ENCODE measurements at regions not wholly inside any gene's neighbourhood (a gene's known extent, or its start where the extent isn't known, plus 50 kb on each side); places are given as distances from the start of the nearest gene placed in this dataset.

DNA sequence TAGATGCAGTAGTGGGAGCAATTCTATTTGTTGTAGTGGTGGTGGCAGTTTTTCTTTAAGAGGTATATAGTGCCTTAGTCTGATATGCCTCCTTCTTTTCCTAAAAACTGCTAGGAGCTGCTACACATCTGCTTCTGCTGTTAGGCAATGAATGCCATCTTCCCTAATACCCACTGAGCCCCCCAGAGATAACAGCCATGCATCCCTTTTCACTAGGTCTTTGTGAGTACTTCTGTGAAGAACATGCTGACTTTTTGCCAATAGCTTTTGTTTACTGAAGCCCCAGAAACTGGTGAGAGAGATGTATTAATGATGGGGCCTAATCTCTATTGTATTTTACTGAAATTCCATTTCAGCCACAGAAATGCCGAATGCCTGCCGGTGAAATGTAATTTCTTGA, 92.6 kb upstream of the CHL1 start:
- Mint-ChIP-seq H3K27me3 (peaks cover 0 to 8% of the 10 kb centered on the region in 2 donors), H3K36me3 (no peaks in the 10 kb centered on the region), H3K9me3 (peaks cover 0 to 3% (median 0%) of the 10 kb centered on the region in 3 donors), H3K4me3 (no peak overlapping the region), H3K27ac (no peak overlapping the region), H3K4me1 (no peaks in the 10 kb centered on the region)
- H3K4me3 ChIP-seq (ENCODE audit: control insufficient read depth in 1 of 2, extremely low read depth in 1 of 2, low read length in 1 of 2) = no peak overlapping the region
- H3K27me3 ChIP-seq (replicated peaks in 1 of 2; ENCODE audit: control insufficient read depth in 2 of 2, extremely low read depth in 1 of 2, insufficient read depth in 2 of 2, low read length in 1 of 2) = no peaks in the 10 kb centered on the region
- no peaks in the 10 kb centered on the region for H3K4me1 ChIP-seq (ENCODE audit: control insufficient read depth in 1 of 2, extremely low read depth in 1 of 2, insufficient read depth in 2 of 2, low read length in 2 of 2)
- no CpG with 5 or more reads among the region's 2 CpGs for WGBS (ENCODE audit: insufficient coverage)
- ChIA-PET CTCF (no interaction called here), POLR2A (no interaction called here)
- H3K36me3 ChIP-seq (ENCODE audit: control insufficient read depth in 2 of 2, extremely low read depth in 1 of 2, insufficient read depth in 1 of 2, low read length in 1 of 2) = no peaks in the 10 kb centered on the region
- H3K9me3 ChIP-seq = no peaks in the 10 kb centered on the region
- ATAC-seq (replicated peaks in 1 of 4) (no peak), DNase-seq (no peak)
- H3K27ac ChIP-seq (ENCODE audit: low read length) = no peak overlapping the region

DNA sequence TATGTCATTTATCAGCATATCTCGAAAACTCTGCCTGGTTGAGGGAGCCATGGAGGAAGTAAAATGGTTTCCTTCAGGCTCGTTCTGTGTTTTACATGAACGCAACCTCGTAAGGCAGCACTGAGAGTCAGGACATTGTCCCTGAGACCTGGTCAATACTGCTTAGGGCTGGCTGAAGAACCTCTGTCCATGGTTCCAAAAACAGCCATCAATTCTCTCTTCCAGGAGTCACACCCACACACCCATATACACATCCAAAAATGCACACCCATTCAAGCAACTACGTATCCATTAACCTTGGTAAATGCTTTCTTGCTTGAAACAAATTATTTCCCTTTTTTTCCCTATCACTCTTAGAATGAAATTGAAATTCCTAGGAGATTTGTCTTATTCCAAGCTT, 91.0 kb upstream of the CHL1 start:
- no CpG with 5 or more reads among the region's 5 CpGs for WGBS (ENCODE audit: insufficient coverage)
- no peak for ATAC-seq (replicated peaks in 1 of 4)
- no peaks in the 10 kb centered on the region for H3K4me1 Mint-ChIP-seq

DNA sequence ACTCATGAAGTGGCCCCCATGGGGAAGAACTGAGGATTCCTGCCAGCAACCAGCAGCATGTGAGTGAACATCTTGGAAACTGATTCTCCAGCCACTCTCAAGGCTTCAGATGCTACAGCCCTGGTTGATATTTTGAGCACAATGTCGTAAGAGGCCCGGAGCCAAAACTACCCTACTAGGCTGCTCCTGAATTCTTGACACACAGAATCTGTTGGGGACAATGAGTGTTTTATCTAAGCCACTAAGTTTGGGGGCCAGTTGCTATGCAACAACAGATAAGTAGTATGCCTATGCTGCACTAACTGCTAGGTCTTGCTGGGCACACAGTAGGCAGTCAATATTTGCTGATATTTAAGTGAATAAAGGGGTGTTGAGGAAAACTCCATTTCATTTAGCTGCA, 89.9 kb upstream of the CHL1 start:
- DNase-seq = no peak
- Histone ChIP-seq H3K27me3 (replicated peaks in 1 of 2; ENCODE audit: control insufficient read depth in 2 of 2, extremely low read depth in 1 of 2, insufficient read depth in 2 of 2, low read length in 1 of 2) (no peaks in the 10 kb centered on the region), H3K4me1 (ENCODE audit: control insufficient read depth in 1 of 2, extremely low read depth in 1 of 2, insufficient read depth in 2 of 2, low read length in 2 of 2) (no peaks in the 10 kb centered on the region), H3K9me3 (no peaks in the 10 kb centered on the region), H3K36me3 (ENCODE audit: control insufficient read depth in 2 of 2, extremely low read depth in 1 of 2, insufficient read depth in 1 of 2, low read length in 1 of 2) (no peaks in the 10 kb centered on the region), H3K4me3 (ENCODE audit: control insufficient read depth in 1 of 2, extremely low read depth in 1 of 2, low read length in 1 of 2) (no peak overlapping the region), H3K27ac (ENCODE audit: low read length) (no peak overlapping the region)
- ATAC-seq (replicated peaks in 1 of 4) = no peak
- no peaks in the 10 kb centered on the region for H3K4me1 Mint-ChIP-seq
- H3K36me3 Mint-ChIP-seq = no peaks in the 10 kb centered on the region
- WGBS (ENCODE audit: insufficient coverage) = no CpG with 5 or more reads among the region's 2 CpGs
- POLR2A ChIA-PET = no interaction called here
- CTCF ChIA-PET = no interaction called here
- no peak overlapping the region for H3K27ac Mint-ChIP-seq
- H3K9me3 Mint-ChIP-seq = peaks cover 0 to 3% (median 0%) of the 10 kb centered on the region in 3 donors
- peaks cover 0 to under 1% of the 10 kb centered on the region in 2 donors for H3K27me3 Mint-ChIP-seq
- no peak overlapping the region for H3K4me3 Mint-ChIP-seq

More for the DNA sequence above, 91.0 kb upstream of the CHL1 start:
- H3K4me3 Mint-ChIP-seq = no peak overlapping the region
- Histone ChIP-seq H3K4me1 (ENCODE audit: control insufficient read depth in 1 of 2, extremely low read depth in 1 of 2, insufficient read depth in 2 of 2, low read length in 2 of 2) (no peaks in the 10 kb centered on the region), H3K27me3 (replicated peaks in 1 of 2; ENCODE audit: control insufficient read depth in 2 of 2, extremely low read depth in 1 of 2, insufficient read depth in 2 of 2, low read length in 1 of 2) (no peaks in the 10 kb centered on the region), H3K9me3 (no peaks in the 10 kb centered on the region), H3K4me3 (ENCODE audit: control insufficient read depth in 1 of 2, extremely low read depth in 1 of 2, low read length in 1 of 2) (no peak overlapping the region), H3K36me3 (ENCODE audit: control insufficient read depth in 2 of 2, extremely low read depth in 1 of 2, insufficient read depth in 1 of 2, low read length in 1 of 2) (no peaks in the 10 kb centered on the region), H3K27ac (ENCODE audit: low read length) (no peak overlapping the region)
- no peaks in the 10 kb centered on the region for H3K27me3 Mint-ChIP-seq
- DNase-seq = no peak
- no peak overlapping the region for H3K27ac Mint-ChIP-seq
- H3K9me3 Mint-ChIP-seq = peaks cover 0 to 3% (median 0%) of the 10 kb centered on the region in 3 donors
- H3K36me3 Mint-ChIP-seq = no peaks in the 10 kb centered on the region
- CTCF ChIA-PET = no interaction called here
- POLR2A ChIA-PET = no interaction called here

GRCh38 chr3:111143-112069, 85.2 kb upstream of the CHL1 start:
- H3K36me3 ChIP-seq (ENCODE audit: control insufficient read depth in 2 of 2, extremely low read depth in 1 of 2, insufficient read depth in 1 of 2, low read length in 1 of 2) = no peaks in the 10 kb centered on the region
- no peak for ATAC-seq (replicated peaks in 1 of 4)
- no peaks in the 10 kb centered on the region for H3K27me3 ChIP-seq (replicated peaks in 1 of 2; ENCODE audit: control insufficient read depth in 2 of 2, extremely low read depth in 1 of 2, insufficient read depth in 2 of 2, low read length in 1 of 2)
- Mint-ChIP-seq H3K27ac (no peak overlapping the region), H3K36me3 (no peaks in the 10 kb centered on the region), H3K4me1 (no peaks in the 10 kb centered on the region), H3K4me3 (no peak overlapping the region), H3K9me3 (no peaks in the 10 kb centered on the region), H3K27me3 (peaks cover 0 to 7% of the 10 kb centered on the region in 2 donors)
- H3K9me3 ChIP-seq = no peaks in the 10 kb centered on the region
- no peak overlapping the region for H3K4me3 ChIP-seq (ENCODE audit: control insufficient read depth in 1 of 2, extremely low read depth in 1 of 2, low read length in 1 of 2)
- no peaks in the 10 kb centered on the region for H3K4me1 ChIP-seq (ENCODE audit: control insufficient read depth in 1 of 2, extremely low read depth in 1 of 2, insufficient read depth in 2 of 2, low read length in 2 of 2)
- ChIA-PET POLR2A (no interaction called here), CTCF (no interaction called here)
- WGBS (ENCODE audit: insufficient coverage) = 86% methylated on average over 6 of the region's 8 CpGs
- no peak overlapping the region for H3K27ac ChIP-seq (ENCODE audit: low read length)
- DNase-seq = no peak

DNA sequence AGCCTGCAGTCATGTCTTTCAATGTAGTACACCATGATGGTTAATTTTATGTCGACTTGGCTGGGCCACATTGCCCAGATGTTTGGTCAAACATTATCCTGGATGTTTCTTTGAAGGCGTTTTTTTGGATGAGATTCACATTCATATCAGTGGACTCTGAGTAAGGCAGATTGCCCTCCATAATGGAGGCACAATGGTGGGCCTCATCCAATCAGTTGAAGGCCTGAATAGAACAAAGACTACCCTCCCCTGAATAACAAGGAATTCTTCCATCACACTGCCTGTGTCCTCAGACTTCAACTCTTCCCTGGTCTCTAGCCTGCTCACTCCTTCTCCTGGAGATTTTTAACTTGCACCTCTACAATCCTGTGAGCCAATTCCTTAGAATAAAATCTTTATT, 83.8 kb upstream of the CHL1 start:
- no peak for ATAC-seq (replicated peaks in 1 of 4)
- H3K4me3 ChIP-seq (ENCODE audit: control insufficient read depth in 1 of 2, extremely low read depth in 1 of 2, low read length in 1 of 2) = no peak overlapping the region
- H3K36me3 ChIP-seq (ENCODE audit: control insufficient read depth in 2 of 2, extremely low read depth in 1 of 2, insufficient read depth in 1 of 2, low read length in 1 of 2) = no peaks in the 10 kb centered on the region
- no peak for DNase-seq
- 34% methylated on average over 2 of the region's 2 CpGs for WGBS (ENCODE audit: insufficient coverage)
- Mint-ChIP-seq H3K27ac (no peak overlapping the region), H3K4me3 (no peak overlapping the region), H3K27me3 (peaks cover 0 to 7% of the 10 kb centered on the region in 2 donors), H3K4me1 (no peaks in the 10 kb centered on the region), H3K36me3 (no peaks in the 10 kb centered on the region), H3K9me3 (no peaks in the 10 kb centered on the region)
- POLR2A ChIA-PET = no interaction called here
- CTCF ChIA-PET = no interaction called here
- H3K27ac ChIP-seq (ENCODE audit: low read length) = no peak overlapping the region
- no peaks in the 10 kb centered on the region for H3K4me1 ChIP-seq (ENCODE audit: control insufficient read depth in 1 of 2, extremely low read depth in 1 of 2, insufficient read depth in 2 of 2, low read length in 2 of 2)
- H3K9me3 ChIP-seq = no peaks in the 10 kb centered on the region
- no peaks in the 10 kb centered on the region for H3K27me3 ChIP-seq (replicated peaks in 1 of 2; ENCODE audit: control insufficient read depth in 2 of 2, extremely low read depth in 1 of 2, insufficient read depth in 2 of 2, low read length in 1 of 2)

- no CpG with 5 or more reads among the region's 1 CpG for WGBS (ENCODE audit: insufficient coverage)
- H3K4me1 ChIP-seq (ENCODE audit: control insufficient read depth in 1 of 2, extremely low read depth in 1 of 2, insufficient read depth in 2 of 2, low read length in 2 of 2) = no peaks in the 10 kb centered on the region
These were observed 77.9 kb upstream of the CHL1 start for GRCh38 chr3:118666-119065.

More at GRCh38 chr3:118666-119065, 77.9 kb upstream of the CHL1 start:
- ChIA-PET CTCF (interaction anchor here in 1 of 2 donors (0.5 kb wide), 1 partner anchor 11 kb away, joined by 3 read pairs; no protein-coding TSS in a partner anchor), POLR2A (no interaction called here)
- no peak for DNase-seq
- Histone ChIP-seq H3K4me3 (ENCODE audit: control insufficient read depth in 1 of 2, extremely low read depth in 1 of 2, low read length in 1 of 2) (no peak overlapping the region), H3K27me3 (replicated peaks in 1 of 2; ENCODE audit: control insufficient read depth in 2 of 2, extremely low read depth in 1 of 2, insufficient read depth in 2 of 2, low read length in 1 of 2) (no peaks in the 10 kb centered on the region), H3K27ac (ENCODE audit: low read length) (no peak overlapping the region), H3K9me3 (no peaks in the 10 kb centered on the region), H3K36me3 (ENCODE audit: control insufficient read depth in 2 of 2, extremely low read depth in 1 of 2, insufficient read depth in 1 of 2, low read length in 1 of 2) (no peaks in the 10 kb centered on the region)
- Mint-ChIP-seq H3K27me3 (peaks cover 0 to 2% of the 10 kb centered on the region in 2 donors), H3K36me3 (no peaks in the 10 kb centered on the region), H3K27ac (no peak overlapping the region), H3K9me3 (no peaks in the 10 kb centered on the region), H3K4me3 (no peak overlapping the region), H3K4me1 (no peaks in the 10 kb centered on the region)
- no peak for ATAC-seq (replicated peaks in 1 of 4)
